Activated T-helper 2 cell treated with anti-CD3 and anti-CD28 coated beads, Interferon-gamma antibody, Interleukin-2, Interleukin-4, amounts not matched to agents 10 μg/mL and 5 μg/mL and 100 μg/mL, durations not matched to agents 14 hours and 24 hours and 36 hours (primary cell): ENCODE measurements at regions not wholly inside any gene's neighbourhood (a gene's known extent, or its start where the extent isn't known, plus 50 kb on each side); places are given as distances from the start of the nearest gene placed in this dataset.

ENCODE experiments used
- DNase-seq: peaks from one replicate; pipeline ENCODE4 v3.0.0; 2021; ENCODE audit warnings: low spot score
- H3K27ac Mint-ChIP-seq: one replicate; pipeline ENCODE4 v1.8.0; 2021; ENCODE audit warnings: mixed read lengths
- H3K27me3 Mint-ChIP-seq: one replicate; pipeline ENCODE4 v1.8.0; 2021; ENCODE audit warnings: low read depth, mixed read lengths
- H3K36me3 Mint-ChIP-seq: one replicate; pipeline ENCODE4 v1.8.0; 2021; ENCODE audit warnings: low read depth, mixed read lengths
- H3K4me1 Mint-ChIP-seq: one replicate; pipeline ENCODE4 v1.8.0; 2021; ENCODE audit warnings: low read depth, mixed read lengths
- H3K4me3 Mint-ChIP-seq: one replicate; pipeline ENCODE4 v1.8.0; 2021; ENCODE audit warnings: low read depth, mild to moderate bottlenecking, moderate library complexity, mixed read lengths
- H3K9me3 Mint-ChIP-seq: one replicate; pipeline ENCODE4 v1.8.0; 2021; ENCODE audit warnings: mixed read lengths
- intact Hi-C: fragments of 100-400 bp; cut with micrococcal nuclease; formaldehyde crosslinking; loops from one replicate; pipeline ENCODE4 v1.15.1; 2023

GRCh38 chr10:42936580-42936979 is 140.3 kb upstream of the RET start:
- no peak for DNase-seq
- H3K4me3 Mint-ChIP-seq: no peak overlapping the region
- H3K36me3 Mint-ChIP-seq: no peaks in the 10 kb centered on the region
- no peaks in the 10 kb centered on the region for H3K9me3 Mint-ChIP-seq
- intact Hi-C loops: no loop called here
- H3K4me1 Mint-ChIP-seq: peaks cover 3% of the 10 kb centered on the region
- H3K27ac Mint-ChIP-seq: no peak overlapping the region
- H3K27me3 Mint-ChIP-seq: peaks cover 32% of the 10 kb centered on the region

- Mint-ChIP-seq H3K27ac (no peak overlapping the region), H3K4me3 (no peak overlapping the region), H3K36me3 (no peaks in the 10 kb centered on the region), H3K9me3 (no peaks in the 10 kb centered on the region), H3K27me3 (peaks cover 29% of the 10 kb centered on the region), H3K4me1 (peaks cover 3% of the 10 kb centered on the region)
- intact Hi-C loops: no loop called here
- DNase-seq: no peak
Observed at GRCh38 chr10:42937048-42937447, 139.8 kb upstream of the RET start.

- H3K4me1 Mint-ChIP-seq: peaks cover 3% of the 10 kb centered on the region
- no peak overlapping the region for H3K4me3 Mint-ChIP-seq
- DNase-seq: no peak
- H3K27ac Mint-ChIP-seq: no peak overlapping the region
- no peaks in the 10 kb centered on the region for H3K9me3 Mint-ChIP-seq
- intact Hi-C loops: no loop called here
- H3K27me3 Mint-ChIP-seq: peaks cover 26% of the 10 kb centered on the region
- H3K36me3 Mint-ChIP-seq: no peaks in the 10 kb centered on the region
Observed at GRCh38 chr10:42937649-42938180, 139.2 kb upstream of the RET start.

- Mint-ChIP-seq H3K9me3 (no peaks in the 10 kb centered on the region), H3K27ac (no peak overlapping the region), H3K27me3 (peaks cover 21% of the 10 kb centered on the region), H3K4me1 (no peaks in the 10 kb centered on the region), H3K36me3 (no peaks in the 10 kb centered on the region), H3K4me3 (no peak overlapping the region)
- DNase-seq: no peak
- intact Hi-C loops: no loop called here
Observed at GRCh38 chr10:42938351-42938750, 138.5 kb upstream of the RET start.

GRCh38 chr10:42939237-42939636 is 137.6 kb upstream of the RET start:
- H3K27me3 Mint-ChIP-seq: peaks cover 12% of the 10 kb centered on the region
- H3K36me3 Mint-ChIP-seq: no peaks in the 10 kb centered on the region
- no peak overlapping the region for H3K27ac Mint-ChIP-seq
- no peak for DNase-seq
- no peaks in the 10 kb centered on the region for H3K4me1 Mint-ChIP-seq
- intact Hi-C loops: no loop called here
- H3K4me3 Mint-ChIP-seq: no peak overlapping the region
- H3K9me3 Mint-ChIP-seq: no peaks in the 10 kb centered on the region

GRCh38 chr10:42939685-42940366 is 137.0 kb upstream of the RET start:
- no peak overlapping the region for H3K4me3 Mint-ChIP-seq
- no peaks in the 10 kb centered on the region for H3K4me1 Mint-ChIP-seq
- H3K27ac Mint-ChIP-seq: no peak overlapping the region
- DNase-seq: no peak
- no peaks in the 10 kb centered on the region for H3K9me3 Mint-ChIP-seq
- intact Hi-C loops: no loop called here
- peaks cover 6% of the 10 kb centered on the region for H3K27me3 Mint-ChIP-seq
- H3K36me3 Mint-ChIP-seq: no peaks in the 10 kb centered on the region

- Mint-ChIP-seq H3K4me3 (no peak overlapping the region), H3K27ac (no peak overlapping the region), H3K9me3 (no peaks in the 10 kb centered on the region), H3K36me3 (no peaks in the 10 kb centered on the region), H3K27me3 (no peaks in the 10 kb centered on the region), H3K4me1 (no peaks in the 10 kb centered on the region)
- DNase-seq: no peak
- intact Hi-C loops: no loop called here
Observed at GRCh38 chr10:42940487-42941294, 136.2 kb upstream of the RET start.

- Mint-ChIP-seq H3K4me3 (no peak overlapping the region), H3K4me1 (no peaks in the 10 kb centered on the region), H3K36me3 (no peaks in the 10 kb centered on the region), H3K9me3 (no peaks in the 10 kb centered on the region), H3K27me3 (peaks cover 4% of the 10 kb centered on the region), H3K27ac (no peak overlapping the region)
- no peak for DNase-seq
- intact Hi-C loops: no loop called here
Observed at GRCh38 chr10:42941295-42941644, 135.6 kb upstream of the RET start.

- DNase-seq: no peak
- Mint-ChIP-seq H3K4me3 (no peak overlapping the region), H3K4me1 (no peaks in the 10 kb centered on the region), H3K36me3 (no peaks in the 10 kb centered on the region), H3K9me3 (no peaks in the 10 kb centered on the region), H3K27me3 (peaks cover 8% of the 10 kb centered on the region), H3K27ac (no peak overlapping the region)
- intact Hi-C loops: no loop called here
Observed at GRCh38 chr10:42941790-42942189, 135.1 kb upstream of the RET start.

GRCh38 chr10:42942279-42942950 is 134.5 kb upstream of the RET start:
- Mint-ChIP-seq H3K9me3 (no peaks in the 10 kb centered on the region), H3K4me3 (no peak overlapping the region), H3K27me3 (peaks cover 11% of the 10 kb centered on the region), H3K36me3 (no peaks in the 10 kb centered on the region), H3K27ac (no peak overlapping the region), H3K4me1 (no peaks in the 10 kb centered on the region)
- DNase-seq: no peak
- intact Hi-C loops: no loop called here

- Mint-ChIP-seq H3K4me3 (no peak overlapping the region), H3K27ac (no peak overlapping the region), H3K4me1 (no peaks in the 10 kb centered on the region), H3K27me3 (peaks cover 11% of the 10 kb centered on the region), H3K9me3 (no peaks in the 10 kb centered on the region), H3K36me3 (no peaks in the 10 kb centered on the region)
- no peak for DNase-seq
- intact Hi-C loops: no loop called here
Observed at GRCh38 chr10:42943025-42943818, 133.6 kb upstream of the RET start.

GRCh38 chr10:42948040-42948439 is 128.8 kb upstream of the RET start:
- Mint-ChIP-seq H3K27ac (no peak overlapping the region), H3K9me3 (no peaks in the 10 kb centered on the region), H3K27me3 (peaks cover 15% of the 10 kb centered on the region), H3K4me1 (no peaks in the 10 kb centered on the region), H3K4me3 (no peak overlapping the region), H3K36me3 (no peaks in the 10 kb centered on the region)
- intact Hi-C loops: no loop called here
- DNase-seq: no peak
